Suprapubic skin (tissue), 4 donors: ENCODE measurements at regions not wholly inside any gene's neighbourhood (a gene's known extent, or its start where the extent isn't known, plus 50 kb on each side); places are given as distances from the start of the nearest gene placed in this dataset.

ENCODE experiments used
- CTCF ChIP-seq, 2 donors: fragments of 200-600 bp in 1 of 2; fragments of 450-650 bp in 1 of 2; sonication (generic) in 1 of 2; IDR thresholded peaks; one replicate each; pipeline ENCODE4 v1.5.1; 2016 to 2019; ENCODE audit warnings: antibody characterized with exemption in 2 of 2, mild to moderate bottlenecking in 1 of 2, moderate library complexity in 1 of 2
- EP300 ChIP-seq: sonication (generic); formaldehyde crosslinking; IDR thresholded peaks from one replicate; pipeline ENCODE4 v1.6.1; 2017; ENCODE audit warnings: antibody characterized with exemption
- POLR2A ChIP-seq, 2 donors: fragments of 450-650 bp; IDR thresholded peaks; one replicate each; pipeline ENCODE4 v1.6.1; 2017; ENCODE audit warnings: antibody characterized with exemption in 2 of 2, mild to moderate bottlenecking in 2 of 2, moderate library complexity in 2 of 2
- POLR2AphosphoS5 ChIP-seq, 3 donors: sonication (generic); formaldehyde crosslinking; IDR thresholded peaks; one replicate each; pipeline ENCODE4 v1.6.1; 2017; ENCODE audit warnings: antibody characterized with exemption in 3 of 3

GRCh38 chr1:4519954-4520353, 134.5 kb upstream of the AJAP1 start:
- TF ChIP-seq CTCF (IDR thresholded peaks at IDR 0.05) = no peak
- TF ChIP-seq POLR2AphosphoS5 (IDR thresholded peaks at IDR 0.05) = no peak
- TF ChIP-seq POLR2A (IDR thresholded peaks at IDR 0.05) = no peak
- TF ChIP-seq EP300 = no peak
